Uterus (tissue), 3 donors: ENCODE measurements at regions not wholly inside any gene's neighbourhood (a gene's known extent, or its start where the extent isn't known, plus 50 kb on each side); places are given as distances from the start of the nearest gene placed in this dataset.

Experiments used
- DNase-seq, 2 donors: peaks; one replicate each; pipeline ENCODE4 v3.0.0-alpha.2; 2019 to 2020
- H3K27ac ChIP-seq, 2 donors: fragments of 200-600 bp; sonication (generic); 1 replicate in 1 of 2; 2 replicates in 1 of 2; pipeline ENCODE4 v1.5.1; 2016 to 2018
- H3K27me3 ChIP-seq, 2 donors: fragments of 200-600 bp; sonication (generic); one replicate each; pipeline ENCODE4 v1.5.1; 2018 to 2019; ENCODE audit warnings: control low read depth in 1 of 2
- H3K36me3 ChIP-seq, 2 donors: fragments of 200-600 bp; sonication (generic); one replicate each; pipeline ENCODE4 v1.5.1; 2019; ENCODE audit warnings: control low read depth in 1 of 2
- H3K4me1 ChIP-seq, 2 donors: fragments of 200-600 bp; sonication (generic); one replicate each; pipeline ENCODE4 v1.5.1; 2018 to 2019; ENCODE audit warnings: control low read depth in 1 of 2
- H3K4me3 ChIP-seq, 2 donors: fragments of 200-600 bp; sonication (generic); 1 replicate in 1 of 2; 2 replicates in 1 of 2; pipeline ENCODE4 v1.5.1; 2018 to 2019; ENCODE audit warnings: mild to moderate bottlenecking in 1 of 2
- H3K9me3 ChIP-seq, 2 donors: fragments of 200-600 bp; sonication (generic); one replicate each; pipeline ENCODE4 v1.5.1; 2019; ENCODE audit warnings: control low read depth in 1 of 2
- POLR2A ChIP-seq, 2 donors: fragments of 450-650 bp; IDR thresholded peaks; one replicate each; pipeline ENCODE4 v1.6.1; 2016; ENCODE audit warnings: antibody characterized with exemption in 2 of 2, mild to moderate bottlenecking in 1 of 2, moderate library complexity in 1 of 2
- intact Hi-C: fragments of 100-400 bp; cut with DNase I; formaldehyde crosslinking; loops from one replicate; pipeline ENCODE4 v1.15.1; 2023; ENCODE audit warnings: low total_unique reads
- TF ChIP-seq, protein P1 (sequence below), 4 experiments: fragments of 200-600 bp in 2 of 4; fragments of 450-650 bp in 2 of 4; sonication (generic) in 2 of 4; IDR thresholded peaks; one replicate each; pipeline ENCODE4 v1.5.1; 2016 to 2019; ENCODE audit warnings: antibody characterized with exemption in 4 of 4, mild to moderate bottlenecking in 2 of 4, moderate library complexity in 1 of 4
- donor health status: DM: yes; HTN: yes; CAD: no.

DNA sequence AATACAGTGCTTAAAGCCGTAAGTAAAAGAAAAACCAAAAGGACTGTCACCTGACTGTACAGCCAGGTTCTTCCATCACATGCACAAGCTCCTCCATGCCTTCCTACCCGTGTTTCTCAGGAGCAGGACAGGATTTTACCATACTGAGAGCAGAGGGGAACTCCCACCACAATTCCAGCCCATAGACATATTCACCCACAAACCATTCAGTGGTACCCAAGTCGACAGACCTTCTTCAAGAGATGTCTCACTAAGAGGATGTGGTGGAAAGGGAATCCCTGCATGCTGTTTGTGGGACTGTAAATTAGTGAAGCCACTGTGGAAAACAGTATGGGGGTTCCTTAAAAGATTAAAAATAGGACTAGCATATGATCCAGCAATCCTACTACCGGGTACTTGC is 66.9 kb upstream of the DOCK9 start:
- no peak overlapping the region for H3K4me3 ChIP-seq
- H3K27ac ChIP-seq = no peak overlapping the region
- H3K9me3 ChIP-seq = no peaks in the 10 kb centered on the region
- H3K36me3 ChIP-seq = no peaks in the 10 kb centered on the region
- no peak for TF ChIP-seq POLR2A (IDR thresholded peaks at IDR 0.05)
- TF ChIP-seq, protein P1, sequence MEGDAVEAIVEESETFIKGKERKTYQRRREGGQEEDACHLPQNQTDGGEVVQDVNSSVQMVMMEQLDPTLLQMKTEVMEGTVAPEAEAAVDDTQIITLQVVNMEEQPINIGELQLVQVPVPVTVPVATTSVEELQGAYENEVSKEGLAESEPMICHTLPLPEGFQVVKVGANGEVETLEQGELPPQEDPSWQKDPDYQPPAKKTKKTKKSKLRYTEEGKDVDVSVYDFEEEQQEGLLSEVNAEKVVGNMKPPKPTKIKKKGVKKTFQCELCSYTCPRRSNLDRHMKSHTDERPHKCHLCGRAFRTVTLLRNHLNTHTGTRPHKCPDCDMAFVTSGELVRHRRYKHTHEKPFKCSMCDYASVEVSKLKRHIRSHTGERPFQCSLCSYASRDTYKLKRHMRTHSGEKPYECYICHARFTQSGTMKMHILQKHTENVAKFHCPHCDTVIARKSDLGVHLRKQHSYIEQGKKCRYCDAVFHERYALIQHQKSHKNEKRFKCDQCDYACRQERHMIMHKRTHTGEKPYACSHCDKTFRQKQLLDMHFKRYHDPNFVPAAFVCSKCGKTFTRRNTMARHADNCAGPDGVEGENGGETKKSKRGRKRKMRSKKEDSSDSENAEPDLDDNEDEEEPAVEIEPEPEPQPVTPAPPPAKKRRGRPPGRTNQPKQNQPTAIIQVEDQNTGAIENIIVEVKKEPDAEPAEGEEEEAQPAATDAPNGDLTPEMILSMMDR (IDR thresholded peaks at IDR 0.05) = no peak
- H3K27me3 ChIP-seq = no peaks in the 10 kb centered on the region
- intact Hi-C loops = no loop called here
- DNase-seq = no peak
- peaks cover 0 to 2% of the 10 kb centered on the region in 2 donors for H3K4me1 ChIP-seq

- DNase-seq = no peak
- Histone ChIP-seq H3K9me3 (no peaks in the 10 kb centered on the region), H3K36me3 (no peaks in the 10 kb centered on the region), H3K27ac (no peak overlapping the region), H3K27me3 (no peaks in the 10 kb centered on the region), H3K4me1 (peaks cover 0 to 2% of the 10 kb centered on the region in 2 donors), H3K4me3 (no peak overlapping the region)
- intact Hi-C loops = no loop called here
- no peak for TF ChIP-seq POLR2A (IDR thresholded peaks at IDR 0.05)
- TF ChIP-seq, protein P1 (IDR thresholded peaks at IDR 0.05) = no peak
These were observed 67.5 kb upstream of the DOCK9 start for GRCh38 chr13:99045396-99045795.

DNA sequence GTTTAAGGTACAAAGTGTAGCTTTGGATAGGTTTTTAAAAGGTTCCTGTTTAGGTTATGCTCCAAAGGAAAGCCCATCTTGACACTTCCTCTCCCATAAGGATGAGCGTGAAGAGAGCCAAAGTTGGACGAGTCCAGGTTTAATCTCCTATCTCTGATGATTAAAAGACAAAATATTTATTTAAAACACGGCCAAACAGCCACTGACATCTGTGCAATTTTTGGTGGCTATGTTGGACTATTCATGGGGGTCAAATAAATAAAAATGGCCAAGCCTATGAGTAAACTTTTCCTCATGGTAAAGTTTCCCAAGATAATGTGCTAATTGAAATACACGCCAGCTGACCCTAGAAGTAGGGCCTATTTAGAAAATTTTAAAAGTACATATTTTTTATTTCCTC is 69.0 kb upstream of the DOCK9 start:
- TF ChIP-seq POLR2A (IDR thresholded peaks at IDR 0.05) = no peak
- TF ChIP-seq, protein P1 (IDR thresholded peaks at IDR 0.05) = no peak
- intact Hi-C loops = no loop called here
- Histone ChIP-seq H3K4me3 (no peak overlapping the region), H3K9me3 (no peaks in the 10 kb centered on the region), H3K36me3 (no peaks in the 10 kb centered on the region), H3K4me1 (peaks cover 0 to 2% of the 10 kb centered on the region in 2 donors), H3K27ac (peak overlapping the region in 1 of 2 donors; percentile 41), H3K27me3 (no peaks in the 10 kb centered on the region)
- no peak for DNase-seq

DNA sequence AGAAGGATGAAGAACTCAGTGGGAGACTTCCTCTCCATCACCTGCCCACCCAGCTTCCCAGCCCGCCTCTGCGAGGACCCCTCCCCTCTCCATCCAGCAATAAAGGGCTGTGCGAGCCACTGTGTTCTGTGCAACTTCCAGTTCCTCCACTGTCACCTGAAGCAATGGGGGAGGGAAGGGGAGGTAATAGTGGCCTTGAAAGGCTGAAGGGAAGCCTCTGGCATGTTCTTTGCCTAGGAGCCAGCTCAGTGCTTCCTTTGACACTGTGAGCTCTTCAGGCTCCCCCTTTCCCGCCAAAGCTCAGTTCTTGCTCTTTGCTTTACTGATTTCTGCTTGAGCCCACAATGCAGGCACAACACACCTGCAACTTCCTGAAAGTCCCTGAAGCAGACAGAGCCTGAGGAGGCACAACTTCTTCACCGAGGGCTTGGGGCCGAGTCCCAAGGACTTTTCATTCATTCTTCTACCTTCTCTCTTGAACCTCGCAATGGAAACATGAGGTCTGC is 73.2 kb upstream of the DOCK9 start:
- intact Hi-C loops = no loop called here
- no peaks in the 10 kb centered on the region for H3K9me3 ChIP-seq
- no peak for TF ChIP-seq POLR2A (IDR thresholded peaks at IDR 0.05)
- TF ChIP-seq, protein P1 (IDR thresholded peaks at IDR 0.05) = no peak
- H3K4me3 ChIP-seq = no peak overlapping the region
- H3K36me3 ChIP-seq = no peaks in the 10 kb centered on the region
- DNase-seq = no peak
- no peaks in the 10 kb centered on the region for H3K27me3 ChIP-seq
- H3K4me1 ChIP-seq = peaks cover 0 to 2% of the 10 kb centered on the region in 2 donors
- no peak overlapping the region for H3K27ac ChIP-seq

GRCh38 chr13:99051768-99052455 is 74.0 kb upstream of the DOCK9 start:
- no peak overlapping the region for H3K4me3 ChIP-seq
- no peak for DNase-seq
- no peak overlapping the region for H3K27ac ChIP-seq
- H3K27me3 ChIP-seq = no peaks in the 10 kb centered on the region
- H3K36me3 ChIP-seq = no peaks in the 10 kb centered on the region
- no peaks in the 10 kb centered on the region for H3K9me3 ChIP-seq
- H3K4me1 ChIP-seq = peaks cover 0 to 2% of the 10 kb centered on the region in 2 donors
- intact Hi-C loops = no loop called here
- TF ChIP-seq POLR2A (IDR thresholded peaks at IDR 0.05) = no peak
- TF ChIP-seq, protein P1 (IDR thresholded peaks at IDR 0.05) = no peak
